AG04449 (cell line): ENCODE measurements at regions not wholly inside any gene's neighbourhood (a gene's known extent, or its start where the extent isn't known, plus 50 kb on each side); places are given as distances from the start of the nearest gene placed in this dataset.

Source experiments
- CTCF ChIA-PET: fragments of 350-600 bp; formaldehyde crosslinking; extraction: SDS; loops from one replicate; lab custom pipeline; 2021; ENCODE audit warnings: antibody characterized with exemption; lab: Yijun Ruan, JAX
- POLR2A ChIA-PET: fragments of 400-600, 350-600 bp; formaldehyde crosslinking; extraction: SDS; loops from one replicate; lab custom pipeline; 2020; ENCODE audit warnings: antibody characterized with exemption, inconsistent platforms; lab: Yijun Ruan, JAX
- DNase-seq: peaks from one replicate; pipeline ENCODE4 v3.0.0-alpha.2; 2010; ENCODE audit warnings: low read depth, low spot score
- H3K4me3 ChIP-seq: 2 replicates; pipeline ENCODE4 v1.5.1; 2011; ENCODE audit warnings: low read depth, mild to moderate bottlenecking, control low read depth, low read length
- CTCF ChIP-seq: IDR thresholded peaks from one replicate; pipeline ENCODE4 v1.5.1; 2011; ENCODE audit warnings: mild to moderate bottlenecking, moderate library complexity, low read length, control low read depth, inconsistent platforms; ENCODE audit not compliant: insufficient read depth; ENCODE audit errors: missing control alignments

GRCh38 chr22:49238181-49239141, 589.2 kb downstream of the BRD1 start:
- POLR2A ChIA-PET: no interaction called here
- no peak for TF ChIP-seq CTCF
- no peak for DNase-seq
- CTCF ChIA-PET: no interaction called here
- H3K4me3 ChIP-seq: no peak overlapping the region

- no peak for DNase-seq
- POLR2A ChIA-PET: no interaction called here
- TF ChIP-seq CTCF: no peak
Observed at GRCh38 chr22:49237703-49238102, 590.0 kb downstream of the BRD1 start.

GRCh38 chr22:49237279-49237678, 590.4 kb downstream of the BRD1 start:
- no peak for DNase-seq
- POLR2A ChIA-PET: no interaction called here
- CTCF ChIA-PET: no interaction called here
- no peak overlapping the region for H3K4me3 ChIP-seq
- no peak for TF ChIP-seq CTCF

More at GRCh38 chr22:49237703-49238102, 590.0 kb downstream of the BRD1 start:
- H3K4me3 ChIP-seq: no peak overlapping the region
- CTCF ChIA-PET: no interaction called here

GRCh38 chr22:49236541-49237075, 591.1 kb downstream of the BRD1 start:
- TF ChIP-seq CTCF: no peak
- DNase-seq: no peak
- H3K4me3 ChIP-seq: no peak overlapping the region
- CTCF ChIA-PET: no interaction called here
- POLR2A ChIA-PET: no interaction called here

- no peak overlapping the region for H3K4me3 ChIP-seq
- POLR2A ChIA-PET: no interaction called here
- no peak for TF ChIP-seq CTCF
- no peak for DNase-seq
- CTCF ChIA-PET: no interaction called here
Observed at GRCh38 chr22:49235463-49236300, 592.0 kb downstream of the BRD1 start.
